Liver (tissue), 8 donors: ENCODE measurements at regions not wholly inside any gene's neighbourhood (a gene's known extent, or its start where the extent isn't known, plus 50 kb on each side); places are given as distances from the start of the nearest gene placed in this dataset.

Experiments
- DNase-seq: peaks from one replicate; pipeline ENCODE4 v3.0.0-alpha.2; 2017; ENCODE audit warnings: low spot score
- H3K27ac ChIP-seq, 2 donors: one replicate each; pipeline ENCODE4 v1.7.0; 2013; ENCODE audit warnings: inconsistent platforms in 2 of 2, low read length in 2 of 2, control low read depth in 1 of 2, low read depth in 1 of 2, mild to moderate bottlenecking in 1 of 2
- H3K27me3 ChIP-seq, 4 donors: one replicate each; pipeline versions ENCODE4 v1.6.1 to v1.7.0; 2013; ENCODE audit warnings: low read length in 3 of 4, inconsistent platforms in 1 of 4, mild to moderate bottlenecking in 1 of 4, moderate library complexity in 1 of 4; ENCODE audit not compliant: control insufficient read depth in 4 of 4, insufficient read depth in 4 of 4
- H3K36me3 ChIP-seq, 4 donors: one replicate each; pipeline versions ENCODE4 v1.6.1 to v1.7.0; 2013; ENCODE audit warnings: low read length in 3 of 4, mild to moderate bottlenecking in 3 of 4, low read depth in 1 of 4, moderate library complexity in 1 of 4; ENCODE audit not compliant: control insufficient read depth in 4 of 4, insufficient read depth in 3 of 4
- H3K4me1 ChIP-seq, 4 donors: one replicate each; pipeline versions ENCODE4 v1.6.1 to v1.7.0; 2013; ENCODE audit warnings: low read length in 3 of 4, mild to moderate bottlenecking in 3 of 4, moderate library complexity in 1 of 4; ENCODE audit not compliant: control insufficient read depth in 4 of 4, insufficient read depth in 4 of 4
- H3K4me3 ChIP-seq, 3 donors: one replicate each; pipeline versions ENCODE4 v1.6.1 to v1.7.0; 2013; ENCODE audit warnings: low read length in 3 of 3, control low read depth in 1 of 3, low read depth in 1 of 3, mild to moderate bottlenecking in 1 of 3
- H3K9ac ChIP-seq, 2 donors: one replicate each; pipeline ENCODE4 v1.7.0; 2013; ENCODE audit warnings: low read length in 2 of 2, mild to moderate bottlenecking in 2 of 2, moderate library complexity in 2 of 2, control low read depth in 1 of 2, low read depth in 1 of 2
- H3K9me3 ChIP-seq, 4 donors: one replicate each; pipeline versions ENCODE4 v1.6.1 to v1.7.0; 2013; ENCODE audit warnings: low read length in 3 of 4; ENCODE audit not compliant: control insufficient read depth in 4 of 4
- CTCF ChIP-seq: fragments of 150-350 bp; IDR thresholded peaks from 2 replicates; pipeline ENCODE4 v1.5.1; 2017; ENCODE audit warnings: improper control_type of control experiment, low read depth, low read length; ENCODE audit not compliant: missing input control
- EGR1 ChIP-seq, 2 donors: IDR thresholded peaks; 2 replicates each; pipeline ENCODE4 v1.6.1; 2016 to 2018; ENCODE audit warnings: antibody characterized with exemption in 2 of 2, low read depth in 2 of 2
- FOXA1 ChIP-seq: IDR thresholded peaks from 2 replicates; pipeline ENCODE4 v1.6.1; 2016; ENCODE audit warnings: antibody characterized with exemption
- GABPA ChIP-seq, 2 donors: IDR thresholded peaks in 1 of 2; conservative IDR thresholded peaks in 1 of 2; 2 replicates each; pipeline ENCODE4 v1.6.1; 2016; ENCODE audit warnings: antibody characterized with exemption in 2 of 2, mild to moderate bottlenecking in 1 of 2, moderate library complexity in 1 of 2
- HNF4G ChIP-seq: IDR thresholded peaks from 2 replicates; pipeline ENCODE4 v1.6.1; 2016; ENCODE audit warnings: antibody characterized with exemption
- MAX ChIP-seq: IDR thresholded peaks from 2 replicates; pipeline ENCODE4 v1.6.1; 2016; ENCODE audit warnings: antibody characterized with exemption
- NR2F2 ChIP-seq: IDR thresholded peaks from 2 replicates; pipeline ENCODE4 v1.6.1; 2016; ENCODE audit warnings: antibody characterized with exemption
- RAD21 ChIP-seq, 2 donors: IDR thresholded peaks; 2 replicates each; pipeline ENCODE4 v1.6.1; 2016; ENCODE audit warnings: antibody characterized with exemption in 2 of 2, mild to moderate bottlenecking in 2 of 2
- REST ChIP-seq: IDR thresholded peaks from 2 replicates; pipeline ENCODE4 v1.6.1; 2016; ENCODE audit warnings: antibody characterized with exemption, mild to moderate bottlenecking
- SP1 ChIP-seq: IDR thresholded peaks from 2 replicates; pipeline ENCODE4 v1.6.1; 2018; ENCODE audit warnings: antibody characterized with exemption, mild to moderate bottlenecking
- TAF1 ChIP-seq: conservative IDR thresholded peaks from 2 replicates; pipeline ENCODE4 v1.6.1; 2016; ENCODE audit warnings: antibody characterized with exemption, mild to moderate bottlenecking
- YY1 ChIP-seq: IDR thresholded peaks from 2 replicates; pipeline ENCODE4 v1.6.1; 2016; ENCODE audit warnings: antibody characterized with exemption, mild to moderate bottlenecking
- ZBTB33 ChIP-seq: IDR thresholded peaks from 2 replicates; pipeline ENCODE4 v1.6.1; 2016; ENCODE audit warnings: antibody characterized with exemption
- WGBS: extraction: QIAGEN DNeasy Blood & Tissue Kit; methylation state at CpG from one replicate; pipeline ENCODE4 v1.1.7; 2013; 5-methylcytosine and 5-hydroxymethylcytosine counted together
- donor health status: healthy.
- donor health status: healthy.
- donor health status: healthy.
- donor health status: healthy.
- donor health status: healthy.

GRCh38 chr13:21895779-21896178 is 224.9 kb downstream of the FGF9 start:
- Histone ChIP-seq H3K27ac (no peak overlapping the region), H3K4me1 (no peaks in the 10 kb centered on the region), H3K4me3 (no peak overlapping the region), H3K36me3 (no peaks in the 10 kb centered on the region), H3K9me3 (no peaks in the 10 kb centered on the region), H3K27me3 (peaks cover 0 to 4% (median 0%) of the 10 kb centered on the region in 4 donors), H3K9ac (no peak overlapping the region)
- TF ChIP-seq MAX (no peak), REST (no peak), NR2F2 (no peak), YY1 (no peak), HNF4G (no peak), RAD21 (IDR thresholded peaks at IDR 0.05) (no peak), EGR1 (IDR thresholded peaks at IDR 0.05; ENCODE audit: low read depth in 2 of 2) (no peak), CTCF (no peak)
- no peak for DNase-seq
- 67% methylated on average over 4 of the region's 4 CpGs for WGBS

- DNase-seq = no peak
Observed at GRCh38 chr13:21897161-21897560, 226.3 kb downstream of the FGF9 start.

More at GRCh38 chr13:21897161-21897560, 226.3 kb downstream of the FGF9 start:
- no peak overlapping the region for H3K27ac ChIP-seq
- no peaks in the 10 kb centered on the region for H3K36me3 ChIP-seq
- no peak overlapping the region for H3K4me3 ChIP-seq
- H3K4me1 ChIP-seq = no peaks in the 10 kb centered on the region
- 69% methylated on average over 6 of the region's 6 CpGs for WGBS
- H3K9ac ChIP-seq = no peak overlapping the region
- H3K27me3 ChIP-seq = peaks cover 0 to 4% (median 0%) of the 10 kb centered on the region in 4 donors
- TF ChIP-seq YY1 (no peak), TAF1 (no peak), SP1 (no peak), ZBTB33 (no peak), FOXA1 (no peak), EGR1 (IDR thresholded peaks at IDR 0.05; ENCODE audit: low read depth in 2 of 2) (no peak), REST (no peak), HNF4G (no peak), GABPA (IDR thresholded peaks at IDR 0.05 in 1 of 2, conservative IDR thresholded peaks at IDR 0.05 in 1 of 2) (no peak), MAX (no peak), NR2F2 (no peak), CTCF (no peak), RAD21 (IDR thresholded peaks at IDR 0.05) (no peak)
- no peaks in the 10 kb centered on the region for H3K9me3 ChIP-seq
